B cell (primary cell): ENCODE measurements at regions not wholly inside any gene's neighbourhood (a gene's known extent, or its start where the extent isn't known, plus 50 kb on each side); places are given as distances from the start of the nearest gene placed in this dataset.

Experiments
- ATAC-seq: fragments of 200-7000 bp; cut with Tn5 transposase; one replicate; pipeline ENCODE4 v1.10.0; 2021; ENCODE audit warnings: low read depth, mild to moderate bottlenecking, moderate number of reproducible peaks, moderate library complexity
- CTCF ChIA-PET: fragments of 350-600 bp; sonication (Branson Sonifier 250); formaldehyde crosslinking; loops from one replicate; lab custom pipeline; 2021; ENCODE audit warnings: antibody characterized with exemption, inconsistent platforms; lab: Charles Lee
- POLR2A ChIA-PET: fragments of 350-600 bp; sonication (Branson Sonifier 250); formaldehyde crosslinking; loops from one replicate; lab custom pipeline; 2021; ENCODE audit warnings: antibody characterized with exemption; lab: Charles Lee
- DNase-seq: peaks from one replicate; pipeline ENCODE4 v3.0.0; 2013
- H2AFZ ChIP-seq: 2 replicates; pipeline ENCODE4 v1.6.1; 2012; ENCODE audit warnings: mild to moderate bottlenecking, low read depth, low read length; ENCODE audit not compliant: insufficient read depth, poor library complexity, severe bottlenecking
- H3K27ac ChIP-seq, 2 donors: 1 replicate in 1 of 2; 2 replicates in 1 of 2; pipeline ENCODE4 v1.5.1; 2012 to 2013; ENCODE audit warnings: low read length in 2 of 2, mild to moderate bottlenecking in 2 of 2, moderate library complexity in 1 of 2
- H3K27me3 ChIP-seq, 4 experiments: fragments of 200-600 bp in 1 of 4; sonication (generic) in 1 of 4; replicated peaks in 1 of 4; 1 replicate in 2 of 4; 2 replicates in 2 of 4; pipeline versions ENCODE4 v1.6.1 to v1.7.0; 2013 to 2016; ENCODE audit warnings: low read length in 3 of 4, mild to moderate bottlenecking in 2 of 4, mixed read lengths in 1 of 4, moderate library complexity in 1 of 4; ENCODE audit not compliant: insufficient read depth in 4 of 4, control insufficient read depth in 3 of 4; ENCODE audit errors: control extremely low read depth in 1 of 4
- H3K36me3 ChIP-seq, 2 experiments: replicated peaks in 1 of 2; 1 replicate in 1 of 2; 2 replicates in 1 of 2; pipeline versions ENCODE4 v1.6.1 to v1.7.1; 2013; ENCODE audit warnings: low read length in 1 of 2; ENCODE audit not compliant: insufficient read depth in 2 of 2, control insufficient read depth in 1 of 2; ENCODE audit errors: control extremely low read depth in 1 of 2, extremely low read depth in 1 of 2
- H3K4me1 ChIP-seq, 2 donors: fragments of 200-600 bp in 1 of 2; sonication (generic) in 1 of 2; 1 replicate in 1 of 2; 2 replicates in 1 of 2; pipeline versions ENCODE4 v1.5.1 to v1.6.1; 2013 to 2017; ENCODE audit warnings: low read length in 2 of 2; ENCODE audit not compliant: control insufficient read depth in 2 of 2, insufficient read depth in 2 of 2
- H3K4me2 ChIP-seq: replicated peaks from 2 replicates; pipeline ENCODE3; 2012; ENCODE audit warnings: mild to moderate bottlenecking, low read depth, low read length; ENCODE audit not compliant: poor library complexity, severe bottlenecking
- H3K4me3 ChIP-seq, 5 experiments: fragments of 200-600 bp in 1 of 5; sonication (generic) in 1 of 5; 1 replicate in 3 of 5; 2 replicates in 2 of 5; pipeline versions ENCODE4 v1.5.1 to v1.7.0; 2011 to 2016; ENCODE audit warnings: low read length in 4 of 5, mild to moderate bottlenecking in 4 of 5, low read depth in 2 of 5, control low read depth in 1 of 5, moderate library complexity in 1 of 5; ENCODE audit not compliant: insufficient read depth in 1 of 5; ENCODE audit errors: control extremely low read depth in 1 of 5, extremely low read depth in 1 of 5
- H3K79me2 ChIP-seq: fragments of 200-600 bp; sonication (generic); one replicate; pipeline ENCODE4 v1.6.0; 2016; ENCODE audit warnings: low read length; ENCODE audit not compliant: control insufficient read depth, insufficient read depth
- H3K9ac ChIP-seq: fragments of 200-600 bp; sonication (generic); 2 replicates; pipeline ENCODE4 v1.6.1; 2017; ENCODE audit warnings: mild to moderate bottlenecking, low read length, moderate library complexity
- H3K9me3 ChIP-seq, 3 donors: one replicate each; pipeline versions ENCODE4 v1.6.1 to v1.7.1; 2013; ENCODE audit warnings: low read length in 2 of 3; ENCODE audit not compliant: control insufficient read depth in 2 of 3, insufficient read depth in 1 of 3; ENCODE audit errors: control extremely low read depth in 1 of 3
- H4K20me1 ChIP-seq: 2 replicates; pipeline ENCODE4 v1.6.0; 2012; ENCODE audit warnings: mild to moderate bottlenecking, low read length; ENCODE audit not compliant: insufficient read depth, control insufficient read depth, poor library complexity, severe bottlenecking
- H3K27ac Mint-ChIP-seq: one replicate; pipeline ENCODE4 v1.8.0; 2021; ENCODE audit warnings: mixed read lengths
- H3K27me3 Mint-ChIP-seq: one replicate; pipeline ENCODE4 v1.8.0; 2021; ENCODE audit warnings: mixed read lengths
- H3K4me1 Mint-ChIP-seq: one replicate; pipeline ENCODE4 v1.8.0; 2021; ENCODE audit warnings: mixed read lengths
- H3K4me3 Mint-ChIP-seq: one replicate; pipeline ENCODE4 v1.8.0; 2021; ENCODE audit warnings: mixed read lengths
- H3K9me3 Mint-ChIP-seq: one replicate; pipeline ENCODE4 v1.8.0; 2022; ENCODE audit warnings: mixed read lengths; ENCODE audit not compliant: insufficient read depth
- EZH2 ChIP-seq: IDR thresholded peaks from 2 replicates; pipeline ENCODE4 v1.6.1; 2012; ENCODE audit warnings: borderline replicate concordance, low read depth, mild to moderate bottlenecking, moderate library complexity, low read length; ENCODE audit not compliant: insufficient read depth, poor library complexity, severe bottlenecking
- WGBS: methylation state at CpG from one replicate; pipeline ENCODE4 v1.1.5; 2013; ENCODE audit warnings: missing lambda C conversion rate; ENCODE audit not compliant: insufficient coverage; 5-methylcytosine and 5-hydroxymethylcytosine counted together
- intact Hi-C: fragments of 100-400 bp; cut with micrococcal nuclease; formaldehyde crosslinking; loops from one replicate; pipeline ENCODE4 v1.10.0; 2022
- TF ChIP-seq, protein P1 (sequence below): fragments of 200-600 bp; IDR thresholded peaks from one replicate; pipeline ENCODE4 v1.8.0; 2022; ENCODE audit warnings: antibody characterized with exemption, mild to moderate bottlenecking

DNA sequence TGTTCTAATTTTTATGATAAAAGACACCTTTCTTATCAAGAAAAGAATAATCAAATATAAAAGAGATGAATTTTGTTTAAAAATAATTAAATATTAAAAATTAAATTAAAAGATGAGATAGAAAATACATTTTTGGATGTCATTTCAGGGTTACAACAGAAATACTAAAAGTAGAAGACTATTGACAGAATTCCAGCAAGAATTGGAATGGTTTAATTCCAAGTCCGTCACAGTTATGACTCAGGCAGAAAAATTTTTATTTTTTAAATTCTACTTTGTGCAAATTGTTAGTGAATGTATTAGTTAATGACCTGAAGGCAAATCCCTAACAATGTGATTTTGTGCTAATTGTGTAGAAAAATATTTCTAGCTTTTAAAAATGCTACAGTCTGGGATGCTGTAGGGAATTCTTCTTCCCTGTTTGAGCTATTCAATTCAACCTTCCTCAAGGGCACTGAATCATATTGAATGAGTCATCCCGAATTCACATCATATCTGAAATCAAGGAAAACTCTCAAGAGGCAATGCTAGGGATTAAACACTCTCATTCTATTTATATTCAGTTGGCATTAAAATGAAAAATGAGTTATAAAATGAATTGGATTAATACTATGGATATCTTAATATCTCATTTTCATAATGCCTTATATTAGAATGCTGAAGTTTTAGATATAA, 633.5 kb upstream of the ATXN8OS start:
- Mint-ChIP-seq H3K4me1 (no peaks in the 10 kb centered on the region), H3K4me3 (no peak overlapping the region), H3K9me3 (peaks cover 3% of the 10 kb centered on the region), H3K27ac (no peak overlapping the region), H3K27me3 (no peaks in the 10 kb centered on the region)
- no peak overlapping the region for H3K4me2 ChIP-seq
- no peak for TF ChIP-seq EZH2
- TF ChIP-seq, protein P1, sequence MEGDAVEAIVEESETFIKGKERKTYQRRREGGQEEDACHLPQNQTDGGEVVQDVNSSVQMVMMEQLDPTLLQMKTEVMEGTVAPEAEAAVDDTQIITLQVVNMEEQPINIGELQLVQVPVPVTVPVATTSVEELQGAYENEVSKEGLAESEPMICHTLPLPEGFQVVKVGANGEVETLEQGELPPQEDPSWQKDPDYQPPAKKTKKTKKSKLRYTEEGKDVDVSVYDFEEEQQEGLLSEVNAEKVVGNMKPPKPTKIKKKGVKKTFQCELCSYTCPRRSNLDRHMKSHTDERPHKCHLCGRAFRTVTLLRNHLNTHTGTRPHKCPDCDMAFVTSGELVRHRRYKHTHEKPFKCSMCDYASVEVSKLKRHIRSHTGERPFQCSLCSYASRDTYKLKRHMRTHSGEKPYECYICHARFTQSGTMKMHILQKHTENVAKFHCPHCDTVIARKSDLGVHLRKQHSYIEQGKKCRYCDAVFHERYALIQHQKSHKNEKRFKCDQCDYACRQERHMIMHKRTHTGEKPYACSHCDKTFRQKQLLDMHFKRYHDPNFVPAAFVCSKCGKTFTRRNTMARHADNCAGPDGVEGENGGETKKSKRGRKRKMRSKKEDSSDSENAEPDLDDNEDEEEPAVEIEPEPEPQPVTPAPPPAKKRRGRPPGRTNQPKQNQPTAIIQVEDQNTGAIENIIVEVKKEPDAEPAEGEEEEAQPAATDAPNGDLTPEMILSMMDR, result no peak
- intact Hi-C loops, result no loop called here
- ATAC-seq (no peak), DNase-seq (no peak)
- no peaks in the 10 kb centered on the region for H3K4me1 ChIP-seq
- no peaks in the 10 kb centered on the region for H3K79me2 ChIP-seq
- no peak overlapping the region for H3K4me3 ChIP-seq
- no peaks in the 10 kb centered on the region for H3K27me3 ChIP-seq
- ChIA-PET POLR2A (no interaction called here), CTCF (no interaction called here)
- H3K36me3 ChIP-seq, result no peaks in the 10 kb centered on the region
- H4K20me1 ChIP-seq, result no peaks in the 10 kb centered on the region
- no peak overlapping the region for H2AFZ ChIP-seq
- no peak overlapping the region for H3K27ac ChIP-seq
- peaks cover 0 to 2% (median 0%) of the 10 kb centered on the region in 3 donors for H3K9me3 ChIP-seq
- no CpG with 5 or more reads among the region's 2 CpGs for WGBS
- H3K9ac ChIP-seq, result no peak overlapping the region

DNA sequence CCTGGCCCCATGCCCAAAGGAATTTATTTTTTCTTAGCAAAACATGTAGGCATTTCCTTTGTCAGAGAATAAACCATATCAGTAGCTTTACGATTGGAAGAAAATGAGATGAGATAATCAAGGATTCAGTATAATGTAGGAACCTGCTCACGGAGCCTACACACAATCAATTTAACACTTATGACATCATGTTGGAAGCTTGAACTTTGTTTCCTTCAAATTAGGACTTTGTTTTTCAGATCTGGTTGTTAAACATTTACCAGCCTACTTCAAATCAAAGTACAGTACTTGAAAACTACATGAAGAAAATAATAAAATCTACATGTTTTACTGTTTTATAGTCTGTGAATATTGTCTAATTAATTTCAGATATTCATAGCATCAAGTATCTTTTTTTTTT, 639.0 kb upstream of the ATXN8OS start:
- H2AFZ ChIP-seq, result no peak overlapping the region

More for the DNA sequence above, 639.0 kb upstream of the ATXN8OS start:
- H3K9me3 ChIP-seq, result peaks cover 0 to 2% (median 0%) of the 10 kb centered on the region in 3 donors
- no peaks in the 10 kb centered on the region for H3K4me1 Mint-ChIP-seq
- no peaks in the 10 kb centered on the region for H4K20me1 ChIP-seq
- no peak overlapping the region for H3K4me2 ChIP-seq
- H3K27ac ChIP-seq, result no peak overlapping the region
- no peaks in the 10 kb centered on the region for H3K27me3 ChIP-seq
- ChIA-PET POLR2A (no interaction called here), CTCF (no interaction called here)
- DNase-seq (no peak), ATAC-seq (no peak)
- no peaks in the 10 kb centered on the region for H3K4me1 ChIP-seq
- H3K4me3 Mint-ChIP-seq, result no peak overlapping the region
- WGBS, result no CpG with 5 or more reads among the region's 2 CpGs
- H3K9me3 Mint-ChIP-seq, result peaks cover 5% of the 10 kb centered on the region
- H3K79me2 ChIP-seq, result no peaks in the 10 kb centered on the region
- TF ChIP-seq EZH2, result no peak
- TF ChIP-seq, protein P1, result no peak
- H3K27ac Mint-ChIP-seq, result no peak overlapping the region
- H3K36me3 ChIP-seq, result no peaks in the 10 kb centered on the region
- no peaks in the 10 kb centered on the region for H3K27me3 Mint-ChIP-seq
- no peak overlapping the region for H3K9ac ChIP-seq
- intact Hi-C loops, result no loop called here
- H3K4me3 ChIP-seq, result no peak overlapping the region
